Adrenal gland (tissue), 5 donors: ENCODE measurements at regions not wholly inside any gene's neighbourhood (a gene's known extent, or its start where the extent isn't known, plus 50 kb on each side); places are given as distances from the start of the nearest gene placed in this dataset.

Source experiments
- POLR2A ChIP-seq, 2 donors: fragments of 450-650 bp; IDR thresholded peaks; one replicate each; pipeline ENCODE4 v1.6.1; 2017; ENCODE audit warnings: antibody characterized with exemption in 2 of 2, mild to moderate bottlenecking in 2 of 2, moderate library complexity in 1 of 2
- TF ChIP-seq, protein P1 (sequence below), 6 experiments: fragments of 450-650 bp in 4 of 6; fragments of 200-600 bp in 2 of 6; sonication (generic) in 1 of 6; IDR thresholded peaks; 1 replicate in 5 of 6; 2 replicates in 1 of 6; pipeline versions ENCODE4 v1.5.1 to v1.8.0; 2016 to 2021; ENCODE audit warnings: antibody characterized with exemption in 6 of 6, mild to moderate bottlenecking in 2 of 6, moderate library complexity in 1 of 6
- donor health status: DM: no; HTN: no; CAD: no.

DNA sequence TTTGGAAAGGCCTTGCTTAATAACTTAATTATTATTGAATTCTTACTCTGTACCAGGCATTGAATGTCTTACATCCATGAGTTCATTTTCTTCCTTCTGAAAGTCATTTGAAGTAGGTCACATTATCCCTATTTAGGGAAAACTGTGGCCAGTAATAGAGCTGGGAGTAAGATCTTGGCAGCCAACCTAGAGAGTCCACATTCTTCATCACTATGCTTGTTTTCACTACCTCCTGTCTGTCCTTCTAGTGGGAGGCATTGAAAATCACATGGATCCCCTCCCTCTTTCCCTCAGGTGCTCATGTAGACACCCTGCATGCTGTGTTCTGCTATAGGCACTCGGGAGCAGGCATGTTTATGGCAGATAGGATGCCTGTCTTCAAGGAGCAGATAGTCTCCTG is 154.9 kb downstream of the EBLN2 start:
- TF ChIP-seq, protein P1, sequence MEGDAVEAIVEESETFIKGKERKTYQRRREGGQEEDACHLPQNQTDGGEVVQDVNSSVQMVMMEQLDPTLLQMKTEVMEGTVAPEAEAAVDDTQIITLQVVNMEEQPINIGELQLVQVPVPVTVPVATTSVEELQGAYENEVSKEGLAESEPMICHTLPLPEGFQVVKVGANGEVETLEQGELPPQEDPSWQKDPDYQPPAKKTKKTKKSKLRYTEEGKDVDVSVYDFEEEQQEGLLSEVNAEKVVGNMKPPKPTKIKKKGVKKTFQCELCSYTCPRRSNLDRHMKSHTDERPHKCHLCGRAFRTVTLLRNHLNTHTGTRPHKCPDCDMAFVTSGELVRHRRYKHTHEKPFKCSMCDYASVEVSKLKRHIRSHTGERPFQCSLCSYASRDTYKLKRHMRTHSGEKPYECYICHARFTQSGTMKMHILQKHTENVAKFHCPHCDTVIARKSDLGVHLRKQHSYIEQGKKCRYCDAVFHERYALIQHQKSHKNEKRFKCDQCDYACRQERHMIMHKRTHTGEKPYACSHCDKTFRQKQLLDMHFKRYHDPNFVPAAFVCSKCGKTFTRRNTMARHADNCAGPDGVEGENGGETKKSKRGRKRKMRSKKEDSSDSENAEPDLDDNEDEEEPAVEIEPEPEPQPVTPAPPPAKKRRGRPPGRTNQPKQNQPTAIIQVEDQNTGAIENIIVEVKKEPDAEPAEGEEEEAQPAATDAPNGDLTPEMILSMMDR (IDR thresholded peaks at IDR 0.05): no peak
- no peak for TF ChIP-seq POLR2A (IDR thresholded peaks at IDR 0.05)
